Activated T-cell treated with anti-CD3 and anti-CD28 coated beads for 4 hours (primary cell): ENCODE measurements at regions not wholly inside any gene's neighbourhood (a gene's known extent, or its start where the extent isn't known, plus 50 kb on each side); places are given as distances from the start of the nearest gene placed in this dataset.
A peak's percentile ranks its signal among the peaks of the same experiment; 100 is the strongest.
"Not testable (repeated sequence)": the region's sequence is repeated elsewhere in the genome, so short reads cannot be mapped to it uniquely, and the experiment has no call there.

ENCODE experiments used
- DNase-seq: peaks from one replicate; pipeline ENCODE4 v3.0.0-alpha.2; 2020

GRCh38 chr5:148708854-148709253, 54.5 kb upstream of the HTR4 start:
- no peak for DNase-seq

- no peak for DNase-seq
Measured at GRCh38 chr5:148711961-148712360, 57.6 kb upstream of the HTR4 start.

GRCh38 chr5:148713735-148714508, 59.6 kb upstream of the HTR4 start:
- DNase-seq: no peak

GRCh38 chr5:148716716-148717115, 62.4 kb upstream of the HTR4 start:
- DNase-seq: no peak

- no peak for DNase-seq
Measured at GRCh38 chr5:148717668-148718067, 63.3 kb upstream of the HTR4 start.

GRCh38 chr5:148719605-148720004, 65.3 kb upstream of the HTR4 start:
- DNase-seq: no peak

GRCh38 chr5:148720257-148720656, 65.9 kb upstream of the HTR4 start:
- DNase-seq: no peak

GRCh38 chr5:148723143-148723542, 68.8 kb upstream of the HTR4 start:
- no peak for DNase-seq

GRCh38 chr5:148725675-148726074, 71.3 kb upstream of the HTR4 start:
- no peak for DNase-seq

- DNase-seq: no peak
Measured at GRCh38 chr5:148729182-148729581, 74.9 kb upstream of the HTR4 start.

GRCh38 chr5:148730270-148730669, 75.9 kb upstream of the HTR4 start:
- DNase-seq: no peak

- peak; percentile 53 for DNase-seq
Measured at GRCh38 chr5:148730942-148731898, 76.9 kb upstream of the HTR4 start.

GRCh38 chr5:148732692-148733091, 78.4 kb upstream of the HTR4 start:
- no peak for DNase-seq

- DNase-seq: peak; percentile 60
Measured at GRCh38 chr5:148733601-148734438, 79.5 kb upstream of the HTR4 start.

GRCh38 chr5:148734518-148734917, 80.2 kb upstream of the HTR4 start:
- no peak for DNase-seq

GRCh38 chr5:148735301-148735835, 81.0 kb upstream of the HTR4 start:
- DNase-seq: no peak

GRCh38 chr5:148739023-148739422, 84.7 kb upstream of the HTR4 start:
- no peak for DNase-seq

- DNase-seq: no peak
Measured at GRCh38 chr5:148739524-148739923, 85.2 kb upstream of the HTR4 start.

GRCh38 chr5:148740079-148740858, 85.9 kb upstream of the HTR4 start:
- no peak for DNase-seq

- no peak for DNase-seq
Measured at GRCh38 chr5:148740966-148741742, 85.3 kb upstream of the ADRB2 start.

GRCh38 chr5:148741766-148742165, 84.6 kb upstream of the ADRB2 start:
- DNase-seq: not testable (repeated sequence)
